Natural killer cell treated with Interleukin-12 subunit alpha and Interleukin-12 subunit beta and Interleukin-15 and Interleukin-18, amount 100 ng/mL, for 72 hours (primary cell): ENCODE measurements at regions not wholly inside any gene's neighbourhood (a gene's known extent, or its start where the extent isn't known, plus 50 kb on each side); places are given as distances from the start of the nearest gene placed in this dataset.
A peak's percentile ranks its signal among the peaks of the same experiment; 100 is the strongest.
"Not testable (repeated sequence)": the region's sequence is repeated elsewhere in the genome, so short reads cannot be mapped to it uniquely, and the experiment has no call there.

Experiments
- ATAC-seq, 2 donors: fragments of 150-1000 bp; cut with Tn5 transposase in 1 of 2; sonication (Bioruptor Pico), chemical (Tn5 transposase) in 1 of 2; 2 replicates each; pipeline ENCODE4 v1.10.0; 2021
- DNase-seq: peaks from one replicate; pipeline ENCODE4 v3.0.0; 2022; ENCODE audit warnings: low spot score
- H3K27ac Mint-ChIP-seq, 2 donors: 1 replicate in 1 of 2; 2 replicates in 1 of 2; pipeline ENCODE4 v1.8.0; 2022; ENCODE audit warnings: mixed read lengths in 2 of 2, mild to moderate bottlenecking in 1 of 2, moderate library complexity in 1 of 2
- H3K27me3 Mint-ChIP-seq, 2 donors: 1 replicate in 1 of 2; 2 replicates in 1 of 2; pipeline ENCODE4 v1.8.0; 2022; ENCODE audit warnings: mixed read lengths in 2 of 2
- H3K36me3 Mint-ChIP-seq: one replicate; pipeline ENCODE4 v1.8.0; 2022; ENCODE audit warnings: mixed read lengths
- H3K4me1 Mint-ChIP-seq, 2 donors: 1 replicate in 1 of 2; 2 replicates in 1 of 2; pipeline ENCODE4 v1.8.0; 2022; ENCODE audit warnings: low read depth in 2 of 2, mixed read lengths in 2 of 2, mild to moderate bottlenecking in 1 of 2
- H3K4me3 Mint-ChIP-seq: one replicate; pipeline ENCODE4 v1.8.0; 2022; ENCODE audit warnings: mixed read lengths
- H3K9me3 Mint-ChIP-seq: 2 replicates; pipeline ENCODE4 v1.8.0; 2022; ENCODE audit warnings: mixed read lengths

DNA sequence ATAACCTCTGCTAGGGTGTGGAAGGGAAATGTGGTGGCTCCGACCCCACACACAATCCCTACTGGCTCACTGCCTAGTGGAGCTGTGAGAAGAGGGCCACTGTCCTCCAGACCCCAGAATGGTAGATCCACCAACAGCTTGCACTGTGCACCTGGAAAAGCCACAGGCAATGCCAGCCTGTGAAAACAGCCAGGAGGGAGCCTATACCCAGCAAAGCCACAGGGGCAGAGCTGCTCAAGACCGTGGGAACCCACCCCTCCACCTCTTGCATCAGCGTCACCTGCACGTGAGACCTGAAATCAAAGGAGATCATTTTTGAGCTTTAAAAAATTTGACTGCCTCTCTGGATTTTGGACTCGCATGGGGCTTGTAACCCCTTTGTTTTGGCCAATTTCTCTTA, 249.0 kb upstream of the CDH2 start:
- no peak overlapping the region for H3K27ac Mint-ChIP-seq
- no peak for DNase-seq
- no peaks in the 10 kb centered on the region for H3K4me1 Mint-ChIP-seq
- H3K27me3 Mint-ChIP-seq = no peaks in the 10 kb centered on the region
- no peak for ATAC-seq
- H3K9me3 Mint-ChIP-seq = peaks cover 8% of the 10 kb centered on the region
- H3K4me3 Mint-ChIP-seq = no peak overlapping the region
- H3K36me3 Mint-ChIP-seq = peaks cover 4% of the 10 kb centered on the region

DNA sequence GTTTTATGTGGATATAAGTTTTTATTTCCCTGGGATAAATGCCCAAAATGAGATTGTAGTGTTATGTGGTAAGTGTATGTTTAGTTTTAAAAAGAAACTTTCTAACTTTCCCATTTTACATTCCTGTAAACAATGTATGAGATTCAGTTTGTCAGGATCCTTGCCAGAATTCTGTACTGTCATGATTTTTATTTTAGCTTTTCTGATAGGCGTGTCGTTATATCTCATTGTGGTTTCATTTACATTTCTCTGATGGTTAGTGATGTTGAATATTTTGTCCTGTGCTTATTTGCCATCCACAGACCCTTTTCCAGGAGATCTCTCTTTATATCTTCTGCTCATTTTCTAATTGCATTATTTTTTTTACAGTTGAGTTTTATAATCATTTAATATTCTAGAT, 245.6 kb upstream of the CDH2 start:
- Mint-ChIP-seq H3K36me3 (peaks cover 4% of the 10 kb centered on the region), H3K27ac (no peak overlapping the region), H3K4me1 (no peaks in the 10 kb centered on the region), H3K4me3 (no peak overlapping the region), H3K9me3 (peaks cover 8% of the 10 kb centered on the region), H3K27me3 (no peaks in the 10 kb centered on the region)
- no peak for DNase-seq
- ATAC-seq = no peak

DNA sequence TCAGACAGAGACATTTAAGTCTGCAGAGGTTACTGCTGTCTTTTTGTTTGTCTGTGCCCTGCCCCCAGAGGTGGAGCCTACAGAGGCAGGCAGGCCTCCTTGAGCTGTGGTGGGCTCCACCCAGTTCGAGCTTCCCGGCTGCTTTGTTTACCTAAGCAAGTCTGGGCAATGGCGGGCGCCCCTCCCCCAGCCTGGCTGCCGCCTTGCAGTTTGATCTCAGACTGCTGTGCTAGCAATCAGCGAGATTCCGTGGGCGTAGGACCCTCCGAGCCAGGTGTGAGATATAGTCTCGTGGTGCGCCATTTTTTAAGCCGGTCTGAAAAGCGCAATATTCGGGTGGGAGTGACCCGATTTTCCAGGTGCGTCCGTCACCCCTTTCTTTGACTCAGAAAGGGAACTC, 245.0 kb upstream of the CDH2 start:
- not testable (repeated sequence) for H3K36me3 Mint-ChIP-seq, H3K27me3 Mint-ChIP-seq, H3K27ac Mint-ChIP-seq, DNase-seq, ATAC-seq, H3K4me1 Mint-ChIP-seq, H3K9me3 Mint-ChIP-seq, H3K4me3 Mint-ChIP-seq

DNA sequence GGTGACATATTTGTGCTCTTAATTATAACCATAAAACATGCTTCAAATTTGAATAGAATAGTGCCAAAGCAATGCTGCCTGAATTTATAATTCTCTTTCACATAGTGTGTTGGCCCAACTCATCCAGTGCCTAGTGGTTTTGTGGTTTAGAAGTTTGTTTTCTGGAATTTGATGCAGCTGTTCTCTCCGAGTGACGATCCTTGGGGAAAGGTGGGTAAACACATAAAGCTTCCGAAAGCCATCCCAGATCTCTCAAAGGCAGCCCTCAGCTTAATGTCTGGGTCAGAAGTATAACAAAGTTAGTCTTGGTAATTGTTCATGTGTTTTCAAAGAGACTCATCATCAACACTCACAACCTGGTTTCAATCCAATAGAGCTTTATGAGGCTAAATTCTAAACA, 235.6 kb upstream of the CDH2 start:
- H3K27me3 Mint-ChIP-seq = no peaks in the 10 kb centered on the region
- ATAC-seq (no peak), DNase-seq (no peak)
- H3K4me1 Mint-ChIP-seq = no peaks in the 10 kb centered on the region
- no peaks in the 10 kb centered on the region for H3K36me3 Mint-ChIP-seq
- H3K4me3 Mint-ChIP-seq = no peak overlapping the region
- H3K27ac Mint-ChIP-seq = no peak overlapping the region
- H3K9me3 Mint-ChIP-seq = no peaks in the 10 kb centered on the region

DNA sequence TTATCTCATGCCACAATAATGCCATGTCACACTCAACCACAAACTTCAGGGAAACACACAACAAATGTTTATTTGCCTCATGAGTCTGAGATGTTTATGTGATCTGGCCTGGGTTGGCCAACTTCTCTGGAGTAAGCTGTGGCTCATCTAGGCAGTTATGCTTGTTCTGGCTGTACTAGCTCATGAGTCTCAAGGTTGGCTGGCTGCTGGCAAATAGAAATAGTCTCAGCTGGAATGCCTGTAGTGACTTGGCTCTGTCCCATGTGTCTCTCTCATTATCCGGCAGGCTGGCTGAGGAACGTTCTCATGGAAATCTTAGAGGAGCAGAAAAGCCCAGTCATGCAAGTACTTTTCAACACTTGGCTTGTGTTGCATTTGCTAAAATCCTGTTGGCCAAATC, 234.9 kb upstream of the CDH2 start:
- Mint-ChIP-seq H3K4me1 (no peaks in the 10 kb centered on the region), H3K4me3 (no peak overlapping the region), H3K27ac (no peak overlapping the region), H3K27me3 (no peaks in the 10 kb centered on the region), H3K36me3 (no peaks in the 10 kb centered on the region), H3K9me3 (no peaks in the 10 kb centered on the region)
- DNase-seq (no peak), ATAC-seq (no peak)

DNA sequence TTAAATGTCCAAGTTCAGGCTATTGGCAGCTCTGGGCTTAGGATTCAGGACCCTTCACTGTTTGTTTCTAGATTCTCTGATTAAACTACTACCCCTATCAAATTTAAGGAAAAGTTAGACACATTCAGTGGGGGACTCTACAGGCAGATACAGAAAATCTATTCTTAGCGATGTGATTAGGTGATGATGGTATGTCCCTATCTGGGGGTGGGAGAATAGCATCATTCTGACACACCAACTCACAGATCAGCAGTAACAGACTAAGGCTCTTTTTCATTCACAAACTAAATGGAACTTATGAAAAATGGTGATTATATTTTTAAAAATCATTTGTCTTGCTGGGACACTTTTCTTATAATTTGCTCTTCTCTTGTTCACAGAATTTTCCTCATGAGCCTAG, 232.9 kb upstream of the CDH2 start:
- H3K27me3 Mint-ChIP-seq = no peaks in the 10 kb centered on the region
- no peak overlapping the region for H3K4me3 Mint-ChIP-seq
- no peaks in the 10 kb centered on the region for H3K9me3 Mint-ChIP-seq
- no peak overlapping the region for H3K27ac Mint-ChIP-seq
- H3K36me3 Mint-ChIP-seq = no peaks in the 10 kb centered on the region
- DNase-seq (no peak), ATAC-seq (no peak)
- H3K4me1 Mint-ChIP-seq = no peaks in the 10 kb centered on the region

DNA sequence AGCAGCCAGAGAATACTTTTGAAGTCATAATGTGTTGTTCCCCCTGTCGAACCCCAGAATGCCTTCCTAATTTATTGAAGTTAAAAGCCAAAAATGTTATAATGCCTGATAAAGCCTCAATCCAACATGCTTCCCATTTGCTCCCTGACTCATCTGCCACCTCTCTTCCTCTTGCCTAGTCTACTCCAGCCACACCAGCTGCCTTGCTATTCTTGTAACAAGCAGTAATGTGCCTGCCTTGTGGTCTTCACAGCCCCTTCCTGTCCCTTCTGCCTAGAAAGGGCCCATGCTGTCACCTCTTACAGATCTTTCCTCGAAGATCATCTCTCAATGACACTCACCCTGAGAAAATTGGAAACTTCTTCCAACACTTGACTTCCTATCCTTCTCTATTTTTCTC, 231.6 kb upstream of the CDH2 start:
- Mint-ChIP-seq H3K9me3 (no peaks in the 10 kb centered on the region), H3K4me3 (no peak overlapping the region), H3K36me3 (no peaks in the 10 kb centered on the region), H3K27ac (no peak overlapping the region), H3K4me1 (no peaks in the 10 kb centered on the region), H3K27me3 (no peaks in the 10 kb centered on the region)
- no peak for DNase-seq
- no peak for ATAC-seq

DNA sequence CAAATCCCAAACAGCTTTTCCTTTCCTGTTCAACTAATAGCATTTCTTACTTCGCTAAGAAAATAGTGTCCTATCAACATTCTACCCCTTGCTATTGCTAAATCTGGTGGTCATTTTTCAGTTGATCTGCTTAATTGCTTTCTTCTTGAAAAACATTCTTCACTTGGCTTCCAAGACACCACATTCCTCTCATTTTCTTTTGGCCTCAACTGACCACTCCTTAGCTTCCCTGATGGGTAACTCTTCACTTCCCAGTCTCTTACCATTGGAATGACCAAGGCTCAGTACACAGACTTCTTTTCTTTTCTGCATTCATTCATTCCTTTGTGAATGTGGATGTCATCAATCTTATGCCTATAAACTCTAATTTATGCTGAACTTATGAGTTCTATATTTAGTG, 230.8 kb upstream of the CDH2 start:
- Mint-ChIP-seq H3K9me3 (peaks cover under 1% of the 10 kb centered on the region), H3K36me3 (no peaks in the 10 kb centered on the region), H3K27ac (no peak overlapping the region), H3K4me3 (no peak overlapping the region), H3K4me1 (no peaks in the 10 kb centered on the region), H3K27me3 (no peaks in the 10 kb centered on the region)
- DNase-seq = no peak
- ATAC-seq = no peak

DNA sequence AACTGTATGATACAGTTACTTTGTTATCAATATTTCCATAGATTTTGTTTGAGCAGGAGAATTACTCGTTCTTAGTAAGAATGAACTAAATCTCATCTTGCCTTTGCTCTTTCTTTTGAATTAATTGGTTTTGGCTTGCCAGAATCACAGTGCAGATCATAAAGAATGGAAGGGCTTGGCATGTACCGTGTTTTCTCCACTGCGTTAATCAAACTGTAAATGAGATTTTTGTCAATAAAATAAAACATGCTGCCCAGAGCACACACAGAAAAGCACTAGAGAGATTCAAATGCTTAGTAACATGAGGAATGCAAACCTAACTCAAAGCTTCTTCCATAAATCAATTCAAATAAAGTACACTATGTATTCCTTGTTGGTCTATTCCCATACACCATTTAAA, 229.6 kb upstream of the CDH2 start:
- Mint-ChIP-seq H3K4me3 (no peak overlapping the region), H3K36me3 (no peaks in the 10 kb centered on the region), H3K9me3 (peaks cover 8% of the 10 kb centered on the region), H3K27ac (no peak overlapping the region), H3K4me1 (no peaks in the 10 kb centered on the region), H3K27me3 (no peaks in the 10 kb centered on the region)
- ATAC-seq (no peak), DNase-seq (no peak)

DNA sequence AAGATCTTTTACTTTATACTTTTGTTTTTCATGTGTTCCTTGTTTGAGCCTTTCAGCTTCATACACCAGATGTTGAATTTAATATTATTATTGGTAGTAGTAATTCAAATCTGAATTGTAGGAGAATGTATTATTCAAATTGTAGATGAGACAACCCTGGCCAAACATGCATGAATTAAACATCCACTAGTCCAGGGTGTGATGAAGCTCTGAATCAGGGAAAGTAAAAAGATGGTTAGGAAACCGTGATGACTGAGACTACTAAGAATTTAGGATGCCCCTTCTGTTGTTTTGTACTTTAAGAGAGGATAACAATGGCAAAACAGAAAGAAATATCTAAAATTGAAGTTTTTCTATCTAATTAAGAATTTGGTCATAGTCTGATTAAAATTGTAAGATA, 227.8 kb upstream of the CDH2 start:
- DNase-seq (no peak), ATAC-seq (no peak)
- Mint-ChIP-seq H3K36me3 (no peaks in the 10 kb centered on the region), H3K27me3 (no peaks in the 10 kb centered on the region), H3K4me1 (no peaks in the 10 kb centered on the region), H3K4me3 (no peak overlapping the region), H3K27ac (no peak overlapping the region), H3K9me3 (peaks cover 8% of the 10 kb centered on the region)

DNA sequence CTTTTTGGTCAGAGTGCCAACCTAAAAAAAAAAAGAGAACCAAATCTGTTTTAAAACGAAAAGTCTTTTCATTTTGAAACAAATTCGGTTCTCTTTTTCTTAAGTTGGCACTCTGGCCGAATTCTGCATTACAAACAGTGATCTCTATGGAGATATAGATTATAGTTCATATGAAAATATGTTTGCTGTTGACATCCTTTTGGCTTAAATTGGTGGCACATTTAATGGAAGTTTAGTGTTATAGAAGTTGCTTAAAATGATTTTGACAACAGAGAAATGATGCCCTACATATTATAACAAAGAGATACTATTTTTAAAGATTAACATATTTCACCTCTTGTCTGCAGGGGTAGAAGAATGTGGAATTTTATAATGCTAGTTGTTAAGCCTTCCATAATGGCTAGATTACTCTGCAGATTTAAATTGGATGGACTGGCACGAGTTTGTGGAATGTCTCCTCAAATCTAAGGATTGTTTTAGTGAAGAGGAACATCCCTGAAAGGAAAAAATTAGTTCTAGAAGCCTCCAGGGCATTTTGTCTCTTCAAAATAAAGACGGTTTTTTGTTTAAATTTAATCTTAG, 222.9 kb upstream of the CDH2 start:
- H3K36me3 Mint-ChIP-seq = no peaks in the 10 kb centered on the region
- ATAC-seq (no peak), DNase-seq (no peak)
- no peak overlapping the region for H3K4me3 Mint-ChIP-seq
- H3K9me3 Mint-ChIP-seq = peaks cover 12% of the 10 kb centered on the region
- H3K4me1 Mint-ChIP-seq = no peaks in the 10 kb centered on the region
- H3K27ac Mint-ChIP-seq = no peak overlapping the region
- no peaks in the 10 kb centered on the region for H3K27me3 Mint-ChIP-seq

DNA sequence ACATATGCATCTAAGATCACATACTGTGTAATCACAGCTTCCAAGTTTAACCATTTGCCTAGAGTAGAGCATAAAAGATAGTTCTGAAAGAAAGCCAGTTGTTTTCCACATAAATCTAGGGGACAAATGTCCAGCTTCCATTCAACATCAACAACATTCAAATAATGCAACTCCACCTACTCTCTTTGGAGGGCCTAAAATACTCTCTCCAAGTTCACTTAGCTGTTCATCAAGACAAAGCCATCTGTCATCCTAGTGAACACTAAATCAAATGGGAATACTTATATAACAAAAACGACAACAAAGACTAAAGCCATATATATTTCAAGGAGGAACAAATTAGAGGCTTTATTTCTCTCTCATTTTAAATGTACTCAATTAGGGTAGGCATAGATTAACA, 221.5 kb upstream of the CDH2 start:
- H3K27ac Mint-ChIP-seq = no peak overlapping the region

DNA sequence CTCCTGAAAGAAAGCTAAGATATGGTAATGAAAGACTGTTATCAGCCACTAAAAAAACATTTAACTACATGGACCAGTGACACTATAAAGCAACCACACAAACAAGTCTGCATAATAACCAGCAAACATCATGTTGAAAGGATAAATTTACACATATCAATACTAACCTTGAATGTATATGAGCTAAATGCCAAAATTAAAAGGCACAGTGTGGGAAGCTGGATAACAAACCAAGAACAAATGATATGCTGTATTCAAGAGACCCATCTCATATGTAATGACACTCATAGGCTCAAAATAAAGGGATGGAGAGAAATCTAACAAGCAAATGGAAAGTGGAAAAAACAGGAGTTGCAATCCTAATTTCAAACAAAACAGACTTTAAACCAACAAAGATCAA, 213.1 kb upstream of the CDH2 start:
- Mint-ChIP-seq H3K9me3 (peaks cover 33% of the 10 kb centered on the region), H3K27ac (no peak overlapping the region), H3K4me3 (no peak overlapping the region), H3K4me1 (no peaks in the 10 kb centered on the region), H3K27me3 (no peaks in the 10 kb centered on the region), H3K36me3 (peaks cover 38% of the 10 kb centered on the region)
- ATAC-seq (no peak), DNase-seq (no peak)

More for the DNA sequence above, 221.5 kb upstream of the CDH2 start:
- Mint-ChIP-seq H3K4me3 (no peak overlapping the region), H3K27me3 (no peaks in the 10 kb centered on the region), H3K36me3 (peaks cover 11% of the 10 kb centered on the region), H3K4me1 (no peaks in the 10 kb centered on the region), H3K9me3 (peaks cover 15% of the 10 kb centered on the region)
- ATAC-seq (no peak), DNase-seq (no peak)

DNA sequence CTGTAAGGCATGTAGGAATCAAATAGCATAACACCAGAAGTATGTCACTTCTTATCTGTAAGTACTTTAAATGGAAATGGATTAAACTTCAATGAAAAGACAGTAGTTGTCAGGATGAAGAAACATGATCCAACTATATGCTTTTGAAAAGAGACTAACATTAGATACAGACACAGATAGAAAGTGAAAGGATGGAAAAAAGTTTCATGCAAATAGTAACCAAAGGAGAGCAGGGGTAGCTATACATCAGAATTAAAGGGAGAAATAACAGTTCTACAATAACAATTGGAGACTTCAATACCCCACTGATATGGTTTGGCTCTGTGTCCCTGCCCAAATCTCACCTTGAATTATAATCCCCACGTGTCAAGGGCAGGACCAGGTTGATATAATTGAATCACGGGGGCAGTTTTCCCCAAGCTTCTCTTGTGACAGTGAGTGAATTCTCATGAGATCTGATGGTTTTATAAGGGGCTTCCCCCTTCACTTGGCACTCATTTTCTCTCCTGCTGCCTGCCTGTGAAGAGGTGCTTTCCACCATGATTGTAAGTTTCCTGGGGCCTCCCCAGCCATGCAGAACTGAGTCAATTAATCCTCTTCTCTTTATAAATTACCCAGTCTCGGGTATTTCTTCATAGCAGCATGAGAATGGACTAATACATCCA, 205.4 kb upstream of the CDH2 start:
- Mint-ChIP-seq H3K36me3 (peaks cover 20% of the 10 kb centered on the region), H3K27me3 (no peaks in the 10 kb centered on the region), H3K27ac (peak overlapping the region in 1 of 2 donors; percentile 23), H3K4me1 (peaks cover 0 to 8% of the 10 kb centered on the region in 2 donors), H3K4me3 (no peak overlapping the region), H3K9me3 (peaks cover 22% of the 10 kb centered on the region)
- DNase-seq = no peak
- ATAC-seq = peak in 1 of 2 donors; percentile 83

DNA sequence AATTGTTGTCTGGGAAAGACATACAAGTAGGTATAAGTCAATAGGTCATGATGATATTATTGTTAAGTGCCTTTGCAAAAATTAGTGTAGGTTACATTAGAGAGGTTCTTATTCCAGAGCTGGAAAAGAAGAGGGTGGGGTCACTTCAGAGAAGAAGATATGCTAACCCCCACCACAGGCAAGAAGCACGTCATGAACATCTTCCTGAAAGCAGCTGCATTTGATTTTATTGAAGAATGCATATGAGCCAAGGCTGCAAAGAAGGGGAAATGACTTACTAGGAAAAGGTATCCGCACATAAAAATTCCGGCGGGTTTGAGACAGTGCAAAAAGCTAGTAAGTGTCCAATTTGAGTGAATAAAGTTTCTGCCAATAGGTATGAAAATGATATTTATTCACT, 195.3 kb upstream of the CDH2 start:
- H3K4me3 Mint-ChIP-seq = no peak overlapping the region
- no peaks in the 10 kb centered on the region for H3K36me3 Mint-ChIP-seq
- no peak for ATAC-seq
- DNase-seq = no peak
- no peak overlapping the region for H3K27ac Mint-ChIP-seq
- no peaks in the 10 kb centered on the region for H3K27me3 Mint-ChIP-seq
- peaks cover 12% of the 10 kb centered on the region for H3K9me3 Mint-ChIP-seq
- no peaks in the 10 kb centered on the region for H3K4me1 Mint-ChIP-seq
